ENCODE measurements at regions not wholly inside any gene's neighbourhood (a gene's known extent, or its start where the extent isn't known, plus 50 kb on each side); places are given as distances from the start of the nearest gene placed in this dataset.

GRCh38 chr3:81864272-81864671 lies 102.8 kb upstream of the GBE1 start:
- H3K4me3 ChIP-seq (replicated peaks; ENCODE audit: low read depth, low read length), result no peak overlapping the region
- no peak for TF ChIP-seq CTCF (IDR thresholded peaks at IDR 0.05; ENCODE audit: low read depth, low read length, missing control alignments)
- no peak for DNase-seq (ENCODE audit: extremely low read depth, low read depth)

- DNase-seq (ENCODE audit: extremely low read depth, low read depth), result no peak
- TF ChIP-seq CTCF (IDR thresholded peaks at IDR 0.05; ENCODE audit: low read depth, low read length, missing control alignments), result no peak
- no peak overlapping the region for H3K4me3 ChIP-seq (replicated peaks; ENCODE audit: low read depth, low read length)
Measured at GRCh38 chr3:81863756-81864155, 102.3 kb upstream of the GBE1 start.

GRCh38 chr3:81861593-81861992 lies 100.1 kb upstream of the GBE1 start:
- DNase-seq (ENCODE audit: extremely low read depth, low read depth), result no peak
- H3K4me3 ChIP-seq (replicated peaks; ENCODE audit: low read depth, low read length), result no peak overlapping the region
- no peak for TF ChIP-seq CTCF (IDR thresholded peaks at IDR 0.05; ENCODE audit: low read depth, low read length, missing control alignments)

GRCh38 chr3:81859524-81859923 lies 98.1 kb upstream of the GBE1 start:
- no peak for DNase-seq (ENCODE audit: extremely low read depth, low read depth)
- TF ChIP-seq CTCF (IDR thresholded peaks at IDR 0.05; ENCODE audit: low read depth, low read length, missing control alignments), result no peak
- H3K4me3 ChIP-seq (replicated peaks; ENCODE audit: low read depth, low read length), result no peak overlapping the region

GRCh38 chr3:81853431-81853830 lies 92.0 kb upstream of the GBE1 start:
- TF ChIP-seq CTCF (IDR thresholded peaks at IDR 0.05; ENCODE audit: low read depth, low read length, missing control alignments), result no peak
- DNase-seq (ENCODE audit: extremely low read depth, low read depth), result no peak
- no peak overlapping the region for H3K4me3 ChIP-seq (replicated peaks; ENCODE audit: low read depth, low read length)

GRCh38 chr3:81851176-81851575 lies 89.7 kb upstream of the GBE1 start:
- no peak for DNase-seq (ENCODE audit: extremely low read depth, low read depth)
- no peak overlapping the region for H3K4me3 ChIP-seq (replicated peaks; ENCODE audit: low read depth, low read length)

More at GRCh38 chr3:81851176-81851575, 89.7 kb upstream of the GBE1 start:
- no peak for TF ChIP-seq CTCF (IDR thresholded peaks at IDR 0.05; ENCODE audit: low read depth, low read length, missing control alignments)

Data from HFF-Myc (cell line).